C4-2B (cell line): ENCODE measurements at regions not wholly inside any gene's neighbourhood (a gene's known extent, or its start where the extent isn't known, plus 50 kb on each side); places are given as distances from the start of the nearest gene placed in this dataset.

Experiments used
- CTCF ChIP-seq: fragments of 450-650 bp; conservative IDR thresholded peaks from 2 replicates; pipeline ENCODE4 v1.5.1; 2017; ENCODE audit warnings: mild to moderate bottlenecking
- ZFX ChIP-seq: fragments of 450-650 bp; IDR thresholded peaks from 2 replicates; pipeline ENCODE4 v1.6.1; 2017

GRCh38 chr3:71906976-71907375 is 122.0 kb upstream of the PROK2 start:
- TF ChIP-seq CTCF (no peak), ZFX (no peak)
